HepG2 (cell line): ENCODE measurements at regions not wholly inside any gene's neighbourhood (a gene's known extent, or its start where the extent isn't known, plus 50 kb on each side); places are given as distances from the start of the nearest gene placed in this dataset.

Experiments
- ATAC-seq: fragments of 200-7000 bp; cut with Tn5 transposase; 3 replicates; pipeline ENCODE4 v1.9.1; 2020; ENCODE audit warnings: mild to moderate bottlenecking, moderate library complexity
- BruUV-seq: library from RNA; stranded (reverse); fragments of 400-500 nt; replicated peaks from 2 replicates; lab custom pipeline; 2021; lab: Mats Ljungman, UMichigan
- CTCF ChIA-PET: fragments of 300-600 bp; formaldehyde crosslinking; extraction: SDS; loops from one replicate; lab custom pipeline; 2021; ENCODE audit warnings: low total read pairs, inconsistent platforms, low intra/inter-chr PET ratio; lab: Yijun Ruan, JAX
- POLR2A ChIA-PET: fragments of 350-600 bp; sonication (Branson Sonifier 250); formaldehyde crosslinking; loops from one replicate; lab custom pipeline; 2020; ENCODE audit warnings: antibody characterized with exemption, inconsistent platforms; lab: Yijun Ruan, JAX
- DNase-seq: peaks from one replicate; pipeline ENCODE4 v3.0.0-alpha.2; 2015; ENCODE audit warnings: low spot score
- FAIRE-seq: peaks from 3 replicates; lab custom pipeline; 2011; peaks lifted over from hg19 to GRCh38; lab: Jason Lieb, UNC
- H2AFZ ChIP-seq: one replicate; pipeline ENCODE4 v1.6.1; 2011; ENCODE audit warnings: low read length, inconsistent platforms
- H3K27ac ChIP-seq: fragments of 300-600 bp; 3 replicates; pipeline ENCODE4 v1.8.0; 2011; ENCODE audit warnings: mixed run types, mild to moderate bottlenecking, mixed read lengths, low read length, inconsistent platforms; ENCODE audit not compliant: insufficient read depth; ENCODE audit errors: extremely low read length
- H3K27me3 ChIP-seq, 2 experiments: fragments of 200-600 bp in 1 of 2; 2 replicates in 1 of 2; 3 replicates in 1 of 2; pipeline versions ENCODE4 v1.6.0 to v1.8.0; 2011; ENCODE audit warnings: low read length in 2 of 2, mild to moderate bottlenecking in 2 of 2, moderate library complexity in 2 of 2, inconsistent platforms in 1 of 2; ENCODE audit not compliant: insufficient read depth in 2 of 2, control insufficient read depth in 1 of 2
- H3K36me3 ChIP-seq, 2 experiments: fragments of 200-600 bp in 1 of 2; replicated peaks in 1 of 2; 2 replicates in 1 of 2; 3 replicates in 1 of 2; pipeline versions ENCODE4 v1.5.1 to v1.8.0; 2011; ENCODE audit warnings: low read length in 2 of 2, inconsistent platforms in 1 of 2; ENCODE audit not compliant: insufficient read depth in 2 of 2, control insufficient read depth in 1 of 2
- H3K4me1 ChIP-seq: 2 replicates; pipeline ENCODE4 v1.5.1; 2012; ENCODE audit warnings: low read length, inconsistent platforms; ENCODE audit not compliant: insufficient read depth
- H3K4me2 ChIP-seq: 2 replicates; pipeline ENCODE4 v1.6.0; 2011; ENCODE audit warnings: low read depth, low read length, inconsistent platforms
- H3K4me3 ChIP-seq, 3 experiments: fragments of 200-600 bp in 1 of 3; sonication (generic), shearing (Covaris generic) in 1 of 3; replicated peaks in 1 of 3; 2 replicates each; pipeline ENCODE4 v1.5.1; 2011 to 2016; ENCODE audit warnings: low read length in 3 of 3, inconsistent platforms in 2 of 3, low read depth in 2 of 3, mild to moderate bottlenecking in 2 of 3, control low read depth in 1 of 3, mixed read lengths in 1 of 3; ENCODE audit not compliant: insufficient read depth in 1 of 3
- H3K79me2 ChIP-seq: one replicate; pipeline ENCODE4 v1.6.1; 2011; ENCODE audit warnings: low read length, inconsistent platforms; ENCODE audit not compliant: insufficient read depth
- H3K9ac ChIP-seq: 2 replicates; pipeline ENCODE4 v1.6.0; 2011; ENCODE audit warnings: mild to moderate bottlenecking, low read depth, low read length, inconsistent platforms; ENCODE audit not compliant: insufficient read depth
- H3K9me3 ChIP-seq: 2 replicates; pipeline ENCODE4 v1.5.1; 2012; ENCODE audit warnings: mild to moderate bottlenecking, low read length
- H4K20me1 ChIP-seq: 2 replicates; pipeline ENCODE4 v1.6.0; 2011; ENCODE audit warnings: inconsistent platforms, mild to moderate bottlenecking, low read length, moderate library complexity; ENCODE audit not compliant: insufficient read depth
- HDAC6 ChIP-seq: fragments of 200-600 bp; sonication (generic); IDR thresholded peaks from 2 replicates; pipeline ENCODE4 v1.7.0; 2017; ENCODE audit warnings: mild to moderate bottlenecking, antibody characterized with exemption, low read length, low read depth
- KAT2B ChIP-seq: fragments of 150-350 bp; IDR thresholded peaks from 2 replicates; pipeline ENCODE4 v1.6.1; 2014; ENCODE audit warnings: low read depth, low read length, borderline replicate concordance
- SMAD3 ChIP-seq: sonication (generic); formaldehyde crosslinking; IDR thresholded peaks from 2 replicates; pipeline ENCODE4 v1.4.0; 2020; ENCODE audit warnings: missing genetic modification reagents
- ZNF232 ChIP-seq: sonication (generic); formaldehyde crosslinking; IDR thresholded peaks from 2 replicates; pipeline ENCODE4 v1.4.0; 2020; ENCODE audit warnings: missing genetic modification reagents, borderline replicate concordance
- ZNF253 ChIP-seq: sonication (generic); formaldehyde crosslinking; IDR thresholded peaks from 2 replicates; pipeline ENCODE4 v1.8.0; 2022; ENCODE audit warnings: mild to moderate bottlenecking, missing genetic modification reagents, borderline replicate concordance
- ZNF530 ChIP-seq: sonication (generic); formaldehyde crosslinking; IDR thresholded peaks from 2 replicates; pipeline ENCODE4 v1.5.0; 2020; ENCODE audit warnings: low read depth, mild to moderate bottlenecking, missing genetic modification reagents
- ZNF629 ChIP-seq: sonication (generic); formaldehyde crosslinking; conservative IDR thresholded peaks from 2 replicates; pipeline ENCODE4 v1.5.0; 2020; ENCODE audit warnings: missing genetic modification reagents
- ZNF850 ChIP-seq: sonication (generic); formaldehyde crosslinking; conservative IDR thresholded peaks from 2 replicates; pipeline ENCODE4 v1.9.0; 2021; ENCODE audit warnings: mild to moderate bottlenecking, missing genetic modification reagents
- WGBS: methylation state at CpG from one replicate; pipeline ENCODE4 v1.1.6; 2017; ENCODE audit warnings: low lambda C conversion rate; 5-methylcytosine and 5-hydroxymethylcytosine counted together
- in situ Hi-C: cut with HindIII; loops from 2 replicates; pipeline ENCODE4 v1.10.0; 2017; ENCODE audit warnings: low pct_unique_long_range_greater_than_20kb; ENCODE audit not compliant: extremely low pct_ligation_motif_present
- intact Hi-C: fragments of 100-400 bp; cut with micrococcal nuclease; formaldehyde crosslinking; loops from one replicate; pipeline ENCODE4 v1.10.0; 2022; ENCODE audit not compliant: unreplicated experiment
- TF ChIP-seq, protein P1 (sequence below): sonication (generic); formaldehyde crosslinking; IDR thresholded peaks from 2 replicates; pipeline ENCODE4 v1.8.1; 2022; ENCODE audit warnings: mild to moderate bottlenecking, missing genetic modification reagents
- TF ChIP-seq, protein P2 (sequence below): sonication (generic); formaldehyde crosslinking; IDR thresholded peaks from 2 replicates; pipeline ENCODE4 v1.8.0; 2022; ENCODE audit warnings: low read depth, missing genetic modification reagents
- TF ChIP-seq, protein P3 (sequence below): IDR thresholded peaks from 2 replicates; pipeline ENCODE4 v1.6.1; 2016; ENCODE audit warnings: low read depth

DNA sequence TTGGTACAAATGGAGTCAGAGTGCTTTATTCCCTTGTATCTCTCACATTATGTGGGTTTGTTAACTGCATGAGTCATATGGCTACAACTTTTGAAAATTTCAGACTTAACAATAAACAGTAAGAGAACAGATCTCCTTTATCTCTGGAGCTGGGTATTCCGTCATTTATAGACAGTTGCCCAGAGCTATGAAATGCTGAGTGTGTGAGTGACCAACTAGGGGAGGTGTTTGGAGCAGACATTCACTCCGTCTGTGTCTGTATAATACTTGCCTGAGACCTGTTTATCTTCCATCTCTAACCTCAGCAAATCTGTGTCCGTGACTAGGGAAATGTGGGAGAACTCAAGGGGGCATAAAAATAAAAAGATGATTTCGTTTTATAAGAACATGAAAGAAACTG lies 279.9 kb upstream of the FAR2 start:
- no peak overlapping the region for H2AFZ ChIP-seq

More for the DNA sequence above, 279.9 kb upstream of the FAR2 start:
- Histone ChIP-seq H3K9ac (no peak overlapping the region), H3K27me3 (no peaks in the 10 kb centered on the region), H3K9me3 (no peaks in the 10 kb centered on the region), H3K27ac (no peak overlapping the region), H4K20me1 (no peaks in the 10 kb centered on the region)
- ChIA-PET CTCF (no interaction called here), POLR2A (no interaction called here)
- in situ Hi-C loops: no loop called here
- 7% methylated on average over 4 of the region's 4 CpGs for WGBS
- TF ChIP-seq ZNF253 (no peak), ZNF850 (CRISPR knock-in tag) (no peak), ZNF232 (no peak), KAT2B (no peak), HDAC6 (no peak), ZNF530 (CRISPR knock-in tag) (no peak), SMAD3 (CRISPR knock-in tag) (no peak), ZNF629 (no peak)
- TF ChIP-seq, protein P1, sequence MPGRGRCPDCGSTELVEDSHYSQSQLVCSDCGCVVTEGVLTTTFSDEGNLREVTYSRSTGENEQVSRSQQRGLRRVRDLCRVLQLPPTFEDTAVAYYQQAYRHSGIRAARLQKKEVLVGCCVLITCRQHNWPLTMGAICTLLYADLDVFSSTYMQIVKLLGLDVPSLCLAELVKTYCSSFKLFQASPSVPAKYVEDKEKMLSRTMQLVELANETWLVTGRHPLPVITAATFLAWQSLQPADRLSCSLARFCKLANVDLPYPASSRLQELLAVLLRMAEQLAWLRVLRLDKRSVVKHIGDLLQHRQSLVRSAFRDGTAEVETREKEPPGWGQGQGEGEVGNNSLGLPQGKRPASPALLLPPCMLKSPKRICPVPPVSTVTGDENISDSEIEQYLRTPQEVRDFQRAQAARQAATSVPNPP (CRISPR knock-in tag): no peak
- TF ChIP-seq, protein P2, sequence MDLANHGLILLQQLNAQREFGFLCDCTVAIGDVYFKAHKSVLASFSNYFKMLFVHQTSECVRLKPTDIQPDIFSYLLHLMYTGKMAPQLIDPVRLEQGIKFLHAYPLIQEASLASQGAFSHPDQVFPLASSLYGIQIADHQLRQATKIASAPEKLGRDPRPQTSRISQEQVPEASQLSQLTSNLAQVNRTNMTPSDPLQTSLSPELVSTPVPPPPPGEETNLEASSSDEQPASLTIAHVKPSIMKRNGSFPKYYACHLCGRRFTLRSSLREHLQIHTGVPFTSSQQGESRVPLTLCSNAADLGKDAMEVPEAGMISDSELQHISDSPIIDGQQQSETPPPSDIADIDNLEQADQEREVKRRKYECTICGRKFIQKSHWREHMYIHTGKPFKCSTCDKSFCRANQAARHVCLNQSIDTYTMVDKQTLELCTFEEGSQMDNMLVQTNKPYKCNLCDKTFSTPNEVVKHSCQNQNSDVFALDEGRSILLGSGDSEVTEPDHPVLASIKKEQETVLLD: no peak
- TF ChIP-seq, protein P3, sequence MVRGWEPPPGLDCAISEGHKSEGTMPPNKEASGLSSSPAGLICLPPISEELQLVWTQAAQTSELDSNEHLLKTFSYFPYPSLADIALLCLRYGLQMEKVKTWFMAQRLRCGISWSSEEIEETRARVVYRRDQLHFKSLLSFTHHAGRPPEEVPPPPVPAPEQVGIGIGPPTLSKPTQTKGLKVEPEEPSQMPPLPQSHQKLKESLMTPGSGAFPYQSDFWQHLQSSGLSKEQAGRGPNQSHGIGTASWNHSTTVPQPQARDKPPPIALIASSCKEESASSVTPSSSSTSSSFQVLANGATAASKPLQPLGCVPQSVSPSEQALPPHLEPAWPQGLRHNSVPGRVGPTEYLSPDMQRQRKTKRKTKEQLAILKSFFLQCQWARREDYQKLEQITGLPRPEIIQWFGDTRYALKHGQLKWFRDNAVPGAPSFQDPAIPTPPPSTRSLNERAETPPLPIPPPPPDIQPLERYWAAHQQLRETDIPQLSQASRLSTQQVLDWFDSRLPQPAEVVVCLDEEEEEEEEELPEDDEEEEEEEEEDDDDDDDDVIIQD: no peak
- TF ChIP-seq, all 625 proteins: peak for 0
- DNase-seq (no peak), ATAC-seq (no peak), FAIRE-seq (no peak)
- no TSS peak for BruUV-seq
- intact Hi-C loops: no loop called here
- Histone ChIP-seq H3K4me2 (no peak overlapping the region), H3K36me3 (no peaks in the 10 kb centered on the region), H3K79me2 (no peaks in the 10 kb centered on the region), H3K4me1 (no peaks in the 10 kb centered on the region), H3K4me3 (no peak overlapping the region)
